HG02885 (cell line): ENCODE measurements at regions not wholly inside any gene's neighbourhood (a gene's known extent, or its start where the extent isn't known, plus 50 kb on each side); places are given as distances from the start of the nearest gene placed in this dataset.

Experiments
- ATAC-seq: cut with Tn5 transposase; IDR thresholded peaks from one replicate; pipeline ENCODE4 v1.9.1; 2021; ENCODE audit warnings: mild to moderate bottlenecking; ENCODE audit not compliant: unreplicated experiment, poor library complexity

- no peak for ATAC-seq
These were observed 107.9 kb downstream of the LMO4 start for GRCh38 chr1:87436534-87436933.

DNA sequence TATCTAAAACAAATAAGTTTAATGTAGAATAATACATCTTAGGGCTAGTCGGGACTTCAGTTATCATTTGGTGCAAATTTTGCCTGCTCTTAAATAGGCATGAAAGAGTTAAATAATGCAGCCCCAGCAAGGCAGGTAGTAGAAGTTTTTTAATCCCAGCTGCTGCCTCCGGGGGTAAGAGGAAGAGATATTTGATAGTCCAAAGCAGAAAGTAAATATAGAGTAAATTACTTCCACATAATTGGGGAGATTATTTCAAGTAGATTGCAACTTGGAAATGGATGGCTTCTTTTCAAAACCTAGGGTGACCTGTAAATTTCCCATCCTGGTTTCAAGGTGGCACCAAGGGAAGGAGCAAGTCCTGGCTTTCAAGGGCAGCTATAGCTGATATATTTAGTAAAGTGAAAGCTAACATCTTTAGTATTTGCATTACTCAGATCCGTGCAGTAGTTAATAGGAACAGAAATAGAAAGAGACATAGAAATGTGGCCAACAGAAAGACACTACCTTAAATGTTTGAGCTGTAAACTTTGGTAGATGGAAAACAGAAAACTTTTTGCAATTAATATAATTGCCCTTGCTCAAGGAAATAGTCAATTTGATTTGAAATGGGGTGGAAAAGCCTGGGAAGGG is 109.1 kb downstream of the LMO4 start:
- ATAC-seq = peak; percentile 86

DNA sequence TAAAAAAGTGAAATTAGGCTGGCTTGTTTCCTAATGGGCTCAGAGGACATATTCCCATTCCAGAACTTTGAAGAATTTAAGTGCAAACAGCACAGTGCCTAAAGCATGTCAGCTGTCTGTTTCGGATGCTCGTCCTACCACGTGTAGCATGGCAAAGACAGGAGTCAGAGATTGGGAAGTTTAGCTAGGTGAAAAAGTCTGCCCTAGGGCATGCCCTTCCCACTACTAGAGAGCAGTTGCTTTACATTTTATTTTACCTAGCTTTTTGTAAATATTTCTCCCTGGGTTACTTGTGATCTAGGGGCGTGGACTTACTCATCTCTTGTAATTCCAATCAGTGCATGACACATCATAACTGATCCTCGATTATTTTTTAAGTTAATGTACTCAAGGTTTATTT is 111.1 kb downstream of the LMO4 start:
- no peak for ATAC-seq

DNA sequence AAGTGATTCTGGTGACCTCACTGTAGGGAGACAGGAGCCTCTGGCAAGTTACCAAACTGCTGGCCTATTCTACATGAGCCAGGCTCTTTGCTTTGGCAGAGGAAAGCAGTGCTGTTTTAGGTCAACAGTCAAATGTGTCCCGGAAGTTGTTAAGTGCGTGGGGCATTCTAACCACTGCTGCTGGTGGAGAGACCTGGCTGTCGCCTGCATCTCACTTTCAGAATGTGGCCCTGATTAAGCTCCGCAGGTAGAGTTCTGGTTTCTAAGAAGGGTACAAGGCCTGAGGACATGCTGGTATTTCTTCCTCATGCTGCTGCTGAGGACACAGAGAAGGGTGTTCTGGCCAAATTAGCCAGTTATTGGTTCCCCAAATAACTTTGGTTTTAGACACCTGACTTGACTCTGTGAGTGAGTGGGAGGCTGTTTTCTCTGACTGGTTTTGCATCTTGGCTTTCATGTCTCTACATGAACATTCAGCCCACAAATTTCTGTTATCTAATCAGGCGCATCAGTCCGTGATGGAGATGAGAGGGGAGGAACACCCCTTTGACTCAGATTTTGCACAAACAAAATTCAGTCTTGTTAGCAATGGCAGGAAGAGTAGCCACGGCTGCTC is 120.8 kb downstream of the LMO4 start:
- ATAC-seq = peak; percentile 87

- ATAC-seq = no peak
These were observed 121.5 kb downstream of the LMO4 start for GRCh38 chr1:87450136-87450535.

GRCh38 chr1:87450615-87451209 is 122.0 kb downstream of the LMO4 start:
- peak; percentile 19 for ATAC-seq

DNA sequence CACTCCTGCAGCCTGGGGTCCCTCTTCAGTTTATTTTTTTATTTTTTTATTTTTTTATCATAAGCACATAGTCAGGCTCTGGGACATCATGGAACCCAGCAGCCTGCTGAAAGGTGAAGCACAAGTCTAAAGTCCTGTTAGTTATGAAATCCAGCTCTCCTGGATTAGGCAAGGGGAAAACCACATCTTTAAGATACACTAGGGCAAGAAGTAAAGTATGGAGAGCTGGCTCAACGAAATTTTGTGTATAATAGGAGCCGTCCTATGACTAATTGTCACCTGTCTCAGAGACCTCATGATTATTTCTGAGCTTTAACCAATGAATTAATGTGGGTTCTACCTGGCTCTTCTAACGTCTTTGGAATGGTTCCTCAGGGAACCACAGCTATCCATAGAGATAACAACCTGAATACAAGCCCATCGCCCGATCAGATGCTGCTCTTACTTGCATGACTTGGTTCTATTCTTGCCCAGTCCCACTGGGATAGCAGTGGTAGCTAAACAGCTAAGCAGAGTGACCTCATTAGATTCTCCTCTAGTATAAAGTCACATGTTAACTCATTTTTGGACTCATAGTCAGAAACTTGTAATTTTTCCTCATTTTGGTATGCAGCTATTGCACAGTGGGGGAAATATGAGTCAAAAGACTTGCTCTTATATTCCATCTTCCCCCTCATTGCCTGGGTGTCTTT is 122.7 kb downstream of the LMO4 start:
- ATAC-seq = no peak

GRCh38 chr1:87452648-87453047 is 124.0 kb downstream of the LMO4 start:
- ATAC-seq = no peak

GRCh38 chr1:87457408-87457807 is 128.7 kb downstream of the LMO4 start:
- ATAC-seq = no peak

- peak; percentile 48 for ATAC-seq
These were observed 134.2 kb downstream of the LMO4 start for GRCh38 chr1:87462894-87463293.

- ATAC-seq = peak; percentile 74
These were observed 135.4 kb downstream of the LMO4 start for GRCh38 chr1:87464022-87464490.

DNA sequence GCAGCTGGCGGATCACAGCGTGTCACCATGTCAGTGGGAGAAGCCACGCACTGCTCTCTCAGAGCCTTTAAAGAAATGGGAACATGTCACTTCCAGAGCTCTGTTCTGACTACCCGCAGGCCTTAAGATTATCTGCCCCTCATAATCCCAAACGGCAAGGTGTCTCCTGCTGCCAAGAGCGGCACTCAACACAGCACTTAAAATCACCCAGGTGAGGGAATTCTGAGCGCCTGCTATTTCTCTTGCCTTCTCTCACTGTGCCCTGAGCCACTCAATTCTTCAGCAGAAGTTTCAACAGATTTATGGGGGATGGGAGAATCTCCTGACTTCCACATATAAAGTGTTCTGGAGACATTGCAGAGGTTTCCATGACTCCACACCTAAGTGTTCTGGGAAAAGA is 137.9 kb downstream of the LMO4 start:
- no peak for ATAC-seq

GRCh38 chr1:87472716-87473115 is 144.0 kb downstream of the LMO4 start:
- ATAC-seq = no peak

DNA sequence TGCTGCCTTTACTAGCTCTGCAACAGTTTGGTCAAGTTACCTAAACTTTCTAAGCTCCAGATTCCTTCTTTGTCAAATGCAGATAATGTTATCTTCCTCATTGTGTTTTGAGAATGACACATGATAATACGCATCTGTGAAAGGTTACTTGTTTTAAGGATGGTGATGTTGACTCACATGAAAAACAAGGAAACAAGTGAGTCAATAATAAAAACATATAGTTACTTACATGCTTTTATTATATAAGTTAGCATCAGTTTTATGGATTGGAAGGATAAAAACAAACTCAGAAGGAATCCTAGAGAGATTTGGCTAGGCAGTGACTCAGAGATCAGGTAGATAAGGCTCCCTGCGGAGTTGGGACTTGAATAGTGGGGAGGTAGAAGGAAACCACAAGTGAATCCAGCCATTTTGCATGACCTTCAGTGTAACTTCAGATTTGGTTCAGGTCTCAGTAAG is 144.6 kb downstream of the LMO4 start:
- no peak for ATAC-seq

- ATAC-seq = no peak
These were observed 145.4 kb downstream of the LMO4 start for GRCh38 chr1:87474098-87474497.

- no peak for ATAC-seq
These were observed 149.6 kb downstream of the LMO4 start for GRCh38 chr1:87478231-87478630.

- ATAC-seq = no peak
These were observed 166.5 kb downstream of the LMO4 start for GRCh38 chr1:87495147-87495546.

DNA sequence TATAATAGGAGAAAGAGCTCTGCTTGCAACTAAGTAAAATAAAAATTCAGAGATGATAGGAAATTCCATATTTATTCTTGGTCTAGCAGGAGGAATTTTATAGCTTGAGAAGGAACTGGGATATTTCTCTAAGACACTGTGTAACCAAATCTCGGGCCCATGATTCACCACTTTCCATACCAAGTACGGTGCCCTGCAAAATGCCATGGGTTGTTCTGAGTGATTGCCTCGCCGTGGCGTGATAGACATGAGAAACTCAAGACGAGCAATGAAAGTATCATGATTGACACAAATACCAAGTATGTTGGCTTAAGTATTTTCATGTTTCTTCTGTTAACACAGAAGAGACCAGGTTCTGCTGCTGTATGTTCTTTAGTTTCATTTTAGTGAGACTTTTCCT is 167.2 kb downstream of the LMO4 start:
- ATAC-seq = no peak

DNA sequence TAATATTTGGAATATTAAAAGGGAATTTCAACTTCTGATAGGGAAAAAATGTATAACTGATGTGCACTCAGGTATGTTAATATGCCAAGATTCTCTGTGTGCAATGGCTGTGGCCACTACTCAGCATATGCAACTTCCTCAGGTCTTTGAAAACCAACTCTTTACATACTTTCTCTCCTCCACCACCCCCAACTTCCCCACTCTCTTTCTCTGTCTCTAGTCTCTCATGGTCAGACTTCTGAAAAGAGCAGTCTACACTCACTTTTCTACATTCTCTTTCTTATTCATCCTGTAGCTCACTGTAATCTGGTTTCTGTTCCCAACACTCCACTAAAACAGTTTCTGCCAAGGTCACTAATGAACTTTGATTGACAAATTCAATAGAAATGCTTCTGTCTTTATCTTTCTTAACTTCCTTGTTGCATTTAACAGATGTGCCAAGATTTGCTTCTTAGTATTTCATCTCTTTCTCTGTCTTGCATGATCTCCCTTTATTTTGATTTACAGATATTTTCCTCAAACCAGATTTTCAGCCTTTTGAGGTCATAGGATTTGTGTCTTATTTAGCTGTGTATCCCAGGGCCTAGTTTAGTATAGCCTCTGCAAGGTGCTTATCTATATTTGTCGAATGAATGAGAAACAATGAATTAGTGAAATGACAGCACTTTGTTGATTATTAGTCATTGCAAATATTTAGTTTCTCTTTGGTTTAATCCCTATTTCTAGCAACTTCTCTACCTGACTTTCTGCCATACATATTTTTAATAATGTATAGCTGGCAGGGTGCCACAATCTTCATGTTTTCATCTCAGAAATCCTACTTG is 168.9 kb downstream of the LMO4 start:
- peak; percentile 87 for ATAC-seq

- ATAC-seq = no peak
These were observed 173.1 kb downstream of the LMO4 start for GRCh38 chr1:87501738-87502137.
